ENCODE measurements at regions not wholly inside any gene's neighbourhood (a gene's known extent, or its start where the extent isn't known, plus 50 kb on each side); places are given as distances from the start of the nearest gene placed in this dataset.

DNA sequence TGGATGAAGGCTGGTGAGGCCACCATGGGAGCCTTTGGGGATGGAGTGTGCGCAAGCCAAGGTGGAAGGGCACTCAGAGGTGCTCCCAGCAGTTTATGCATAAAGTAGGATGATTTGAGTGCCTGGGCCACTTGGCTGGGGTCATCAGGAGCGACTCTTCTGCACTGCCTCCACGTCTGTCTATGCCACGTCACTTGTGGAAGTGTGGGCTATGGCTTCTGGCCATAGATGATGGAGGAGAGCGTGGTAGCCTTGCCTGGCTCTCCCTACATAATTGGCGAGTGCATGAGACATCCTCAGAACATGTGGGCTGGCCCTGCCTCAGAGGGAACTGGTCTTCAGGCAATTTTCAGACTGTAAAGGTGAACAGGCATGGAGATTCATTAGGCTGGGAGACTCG is 182.9 kb downstream of the TEX29 start:
- Histone ChIP-seq H3K9me2 (ENCODE audit: insufficient read depth, low read length) (no peaks in the 10 kb centered on the region), H3K27ac (ENCODE audit: low read length) (no peak overlapping the region), H3K4me3 (ENCODE audit: low read length) (no peak overlapping the region), H2AFZ (ENCODE audit: low read depth, low read length) (no peak overlapping the region), H3K9ac (ENCODE audit: low read length) (no peak overlapping the region), H4K20me1 (ENCODE audit: insufficient read depth) (no peaks in the 10 kb centered on the region), H3F3A (ENCODE audit: insufficient read depth, low read length, poor library complexity, severe bottlenecking) (no peaks in the 10 kb centered on the region), H3K79me2 (replicated peaks; ENCODE audit: insufficient read depth, low read length) (no peaks in the 10 kb centered on the region), H3K9me3 (ENCODE audit: low read length) (no peaks in the 10 kb centered on the region), H3K27me3 (ENCODE audit: insufficient read depth, low read depth, low read length) (no peaks in the 10 kb centered on the region), H3K36me3 (ENCODE audit: insufficient read depth, low read length) (no peaks in the 10 kb centered on the region), H3K4me2 (ENCODE audit: low read length) (no peak overlapping the region)
- no peak for TF ChIP-seq POLR2AphosphoS5 (IDR thresholded peaks at IDR 0.05)
- TF ChIP-seq RAD21 (conservative IDR thresholded peaks at IDR 0.05), result no peak
- TF ChIP-seq, protein P1, sequence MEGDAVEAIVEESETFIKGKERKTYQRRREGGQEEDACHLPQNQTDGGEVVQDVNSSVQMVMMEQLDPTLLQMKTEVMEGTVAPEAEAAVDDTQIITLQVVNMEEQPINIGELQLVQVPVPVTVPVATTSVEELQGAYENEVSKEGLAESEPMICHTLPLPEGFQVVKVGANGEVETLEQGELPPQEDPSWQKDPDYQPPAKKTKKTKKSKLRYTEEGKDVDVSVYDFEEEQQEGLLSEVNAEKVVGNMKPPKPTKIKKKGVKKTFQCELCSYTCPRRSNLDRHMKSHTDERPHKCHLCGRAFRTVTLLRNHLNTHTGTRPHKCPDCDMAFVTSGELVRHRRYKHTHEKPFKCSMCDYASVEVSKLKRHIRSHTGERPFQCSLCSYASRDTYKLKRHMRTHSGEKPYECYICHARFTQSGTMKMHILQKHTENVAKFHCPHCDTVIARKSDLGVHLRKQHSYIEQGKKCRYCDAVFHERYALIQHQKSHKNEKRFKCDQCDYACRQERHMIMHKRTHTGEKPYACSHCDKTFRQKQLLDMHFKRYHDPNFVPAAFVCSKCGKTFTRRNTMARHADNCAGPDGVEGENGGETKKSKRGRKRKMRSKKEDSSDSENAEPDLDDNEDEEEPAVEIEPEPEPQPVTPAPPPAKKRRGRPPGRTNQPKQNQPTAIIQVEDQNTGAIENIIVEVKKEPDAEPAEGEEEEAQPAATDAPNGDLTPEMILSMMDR (IDR thresholded peaks at IDR 0.05; ENCODE audit: poor library complexity, severe bottlenecking), result no peak
- TF ChIP-seq, protein P2, sequence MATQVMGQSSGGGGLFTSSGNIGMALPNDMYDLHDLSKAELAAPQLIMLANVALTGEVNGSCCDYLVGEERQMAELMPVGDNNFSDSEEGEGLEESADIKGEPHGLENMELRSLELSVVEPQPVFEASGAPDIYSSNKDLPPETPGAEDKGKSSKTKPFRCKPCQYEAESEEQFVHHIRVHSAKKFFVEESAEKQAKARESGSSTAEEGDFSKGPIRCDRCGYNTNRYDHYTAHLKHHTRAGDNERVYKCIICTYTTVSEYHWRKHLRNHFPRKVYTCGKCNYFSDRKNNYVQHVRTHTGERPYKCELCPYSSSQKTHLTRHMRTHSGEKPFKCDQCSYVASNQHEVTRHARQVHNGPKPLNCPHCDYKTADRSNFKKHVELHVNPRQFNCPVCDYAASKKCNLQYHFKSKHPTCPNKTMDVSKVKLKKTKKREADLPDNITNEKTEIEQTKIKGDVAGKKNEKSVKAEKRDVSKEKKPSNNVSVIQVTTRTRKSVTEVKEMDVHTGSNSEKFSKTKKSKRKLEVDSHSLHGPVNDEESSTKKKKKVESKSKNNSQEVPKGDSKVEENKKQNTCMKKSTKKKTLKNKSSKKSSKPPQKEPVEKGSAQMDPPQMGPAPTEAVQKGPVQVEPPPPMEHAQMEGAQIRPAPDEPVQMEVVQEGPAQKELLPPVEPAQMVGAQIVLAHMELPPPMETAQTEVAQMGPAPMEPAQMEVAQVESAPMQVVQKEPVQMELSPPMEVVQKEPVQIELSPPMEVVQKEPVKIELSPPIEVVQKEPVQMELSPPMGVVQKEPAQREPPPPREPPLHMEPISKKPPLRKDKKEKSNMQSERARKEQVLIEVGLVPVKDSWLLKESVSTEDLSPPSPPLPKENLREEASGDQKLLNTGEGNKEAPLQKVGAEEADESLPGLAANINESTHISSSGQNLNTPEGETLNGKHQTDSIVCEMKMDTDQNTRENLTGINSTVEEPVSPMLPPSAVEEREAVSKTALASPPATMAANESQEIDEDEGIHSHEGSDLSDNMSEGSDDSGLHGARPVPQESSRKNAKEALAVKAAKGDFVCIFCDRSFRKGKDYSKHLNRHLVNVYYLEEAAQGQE (IDR thresholded peaks at IDR 0.05; ENCODE audit: borderline replicate concordance), result no peak
- TF ChIP-seq EZH2 (IDR thresholded peaks at IDR 0.05; ENCODE audit: borderline replicate concordance, insufficient read depth, low read length, poor library complexity, severe bottlenecking), result no peak
- TF ChIP-seq SMC3 (conservative IDR thresholded peaks at IDR 0.05; ENCODE audit: poor library complexity), result no peak
- no peak for TF ChIP-seq TAF1 (IDR thresholded peaks at IDR 0.05; ENCODE audit: low read depth)
- no peak for TF ChIP-seq MXI1 (conservative IDR thresholded peaks at IDR 0.05; ENCODE audit: poor library complexity, severe bottlenecking)
- no peak for TF ChIP-seq EP300 (conservative IDR thresholded peaks at IDR 0.05; ENCODE audit: poor library complexity, severe bottlenecking)

DNA sequence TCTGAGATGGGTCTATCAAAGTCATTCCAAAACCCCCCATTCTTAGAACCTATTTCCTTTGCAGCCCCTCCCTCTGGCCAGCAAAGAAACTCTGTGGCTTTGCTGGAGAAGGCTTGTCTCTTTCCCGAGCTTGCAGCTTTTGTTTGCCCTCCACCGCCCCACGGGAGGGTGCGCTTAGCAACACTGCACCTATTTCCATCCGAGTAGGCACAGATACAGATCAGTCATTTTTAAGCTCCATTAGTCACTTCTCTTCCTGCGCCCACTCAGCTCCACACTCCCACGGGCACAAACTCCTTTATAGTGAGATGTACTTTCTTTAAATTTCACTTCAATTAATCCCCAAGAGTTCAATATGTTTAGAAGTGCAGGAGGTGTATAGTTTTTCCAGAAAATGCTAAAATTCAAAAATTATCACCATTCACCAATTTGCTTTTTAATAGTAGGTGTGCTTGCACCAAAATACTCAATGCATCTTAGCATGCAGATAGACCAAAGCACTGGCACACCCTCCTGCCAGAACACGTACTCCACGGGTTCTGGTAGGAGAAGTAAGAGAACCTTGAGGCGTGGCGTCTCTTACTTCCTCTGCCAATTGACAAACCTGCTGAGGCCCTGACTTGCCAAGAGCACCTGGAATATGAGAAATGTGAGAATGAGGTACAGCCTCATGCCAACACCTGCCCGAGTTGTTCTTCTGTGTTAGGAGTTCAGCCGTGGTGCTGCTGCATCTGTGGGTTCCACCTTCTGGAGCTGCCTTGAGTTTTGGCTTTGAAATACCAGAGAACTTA is 183.7 kb downstream of the TEX29 start:
- no peaks in the 10 kb centered on the region for H3K36me3 ChIP-seq (ENCODE audit: insufficient read depth, low read length)
- no peaks in the 10 kb centered on the region for H3K27me3 ChIP-seq (ENCODE audit: insufficient read depth, low read depth, low read length)
- no peaks in the 10 kb centered on the region for H3F3A ChIP-seq (ENCODE audit: insufficient read depth, low read length, poor library complexity, severe bottlenecking)
- H3K79me2 ChIP-seq (replicated peaks; ENCODE audit: insufficient read depth, low read length), result no peaks in the 10 kb centered on the region
- H3K27ac ChIP-seq (ENCODE audit: low read length), result no peak overlapping the region
- no peak for TF ChIP-seq MXI1 (conservative IDR thresholded peaks at IDR 0.05; ENCODE audit: poor library complexity, severe bottlenecking)
- no peak for TF ChIP-seq POLR2AphosphoS5 (IDR thresholded peaks at IDR 0.05)
- TF ChIP-seq, protein P1 (IDR thresholded peaks at IDR 0.05; ENCODE audit: poor library complexity, severe bottlenecking), result no peak
- TF ChIP-seq, protein P2 (IDR thresholded peaks at IDR 0.05; ENCODE audit: borderline replicate concordance), result no peak
- no peak for TF ChIP-seq SMC3 (conservative IDR thresholded peaks at IDR 0.05; ENCODE audit: poor library complexity)
- TF ChIP-seq TAF1 (IDR thresholded peaks at IDR 0.05; ENCODE audit: low read depth), result no peak
- H4K20me1 ChIP-seq (ENCODE audit: insufficient read depth), result no peaks in the 10 kb centered on the region
- H2AFZ ChIP-seq (ENCODE audit: low read depth, low read length), result no peak overlapping the region
- H3K4me3 ChIP-seq (ENCODE audit: low read length), result no peak overlapping the region
- H3K9me2 ChIP-seq (ENCODE audit: insufficient read depth, low read length), result no peaks in the 10 kb centered on the region
- no peak overlapping the region for H3K9ac ChIP-seq (ENCODE audit: low read length)
- no peak overlapping the region for H3K4me2 ChIP-seq (ENCODE audit: low read length)
- H3K9me3 ChIP-seq (ENCODE audit: low read length), result no peaks in the 10 kb centered on the region
